ENCODE measurements at regions not wholly inside any gene's neighbourhood (a gene's known extent, or its start where the extent isn't known, plus 50 kb on each side); places are given as distances from the start of the nearest gene placed in this dataset.

DNA sequence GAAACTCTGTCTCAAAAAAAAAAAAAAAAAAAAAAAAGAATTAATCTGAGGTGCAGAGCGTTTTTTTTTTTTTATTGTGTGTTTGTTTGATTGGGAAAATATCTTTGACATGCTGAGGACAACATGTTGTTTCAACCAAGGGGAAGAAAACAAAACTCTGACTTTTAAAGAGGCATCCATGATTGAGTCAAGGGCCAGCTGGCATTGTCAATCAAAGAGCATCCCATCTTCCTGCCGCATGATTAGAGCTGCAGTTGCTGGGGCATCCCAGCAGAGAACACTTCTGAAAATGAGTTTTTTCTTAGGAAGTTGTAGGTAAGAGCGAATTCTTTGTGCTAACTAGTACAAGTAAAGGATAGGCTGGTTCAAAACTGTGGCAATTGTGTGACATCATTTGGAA, 200.9 kb upstream of the DAAM1 start:
- H2AFZ ChIP-seq (replicated peaks), result no peak overlapping the region
- H3K4me3 ChIP-seq, result no peak overlapping the region
- H3K36me3 Mint-ChIP-seq, result no peaks in the 10 kb centered on the region
- H3K27ac Mint-ChIP-seq, result no peak overlapping the region
- H3K27me3 ChIP-seq, result no peaks in the 10 kb centered on the region
- no peak for DNase-seq (ENCODE audit: low spot score)
- TF ChIP-seq EZH2phosphoT487 (IDR thresholded peaks at IDR 0.05) (no peak), EZH2 (IDR thresholded peaks at IDR 0.05) (no peak)
- TF ChIP-seq, protein P1, sequence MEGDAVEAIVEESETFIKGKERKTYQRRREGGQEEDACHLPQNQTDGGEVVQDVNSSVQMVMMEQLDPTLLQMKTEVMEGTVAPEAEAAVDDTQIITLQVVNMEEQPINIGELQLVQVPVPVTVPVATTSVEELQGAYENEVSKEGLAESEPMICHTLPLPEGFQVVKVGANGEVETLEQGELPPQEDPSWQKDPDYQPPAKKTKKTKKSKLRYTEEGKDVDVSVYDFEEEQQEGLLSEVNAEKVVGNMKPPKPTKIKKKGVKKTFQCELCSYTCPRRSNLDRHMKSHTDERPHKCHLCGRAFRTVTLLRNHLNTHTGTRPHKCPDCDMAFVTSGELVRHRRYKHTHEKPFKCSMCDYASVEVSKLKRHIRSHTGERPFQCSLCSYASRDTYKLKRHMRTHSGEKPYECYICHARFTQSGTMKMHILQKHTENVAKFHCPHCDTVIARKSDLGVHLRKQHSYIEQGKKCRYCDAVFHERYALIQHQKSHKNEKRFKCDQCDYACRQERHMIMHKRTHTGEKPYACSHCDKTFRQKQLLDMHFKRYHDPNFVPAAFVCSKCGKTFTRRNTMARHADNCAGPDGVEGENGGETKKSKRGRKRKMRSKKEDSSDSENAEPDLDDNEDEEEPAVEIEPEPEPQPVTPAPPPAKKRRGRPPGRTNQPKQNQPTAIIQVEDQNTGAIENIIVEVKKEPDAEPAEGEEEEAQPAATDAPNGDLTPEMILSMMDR (IDR thresholded peaks at IDR 0.05), result no peak
- no peak overlapping the region for H3K4me3 Mint-ChIP-seq
- no peak overlapping the region for H3K27ac ChIP-seq
- H3K36me3 ChIP-seq, result no peaks in the 10 kb centered on the region
- H3K9me3 Mint-ChIP-seq, result peaks cover 2% of the 10 kb centered on the region
- no peak overlapping the region for H3K4me2 ChIP-seq
- no peaks in the 10 kb centered on the region for H3F3A ChIP-seq (ENCODE audit: low read depth)
- no peak overlapping the region for H3K9ac ChIP-seq
- no peaks in the 10 kb centered on the region for H3K4me1 ChIP-seq
- H3K4me1 Mint-ChIP-seq, result no peaks in the 10 kb centered on the region
- no peaks in the 10 kb centered on the region for H4K20me1 ChIP-seq (ENCODE audit: low read depth)
- H3K9me3 ChIP-seq (ENCODE audit: low read depth), result no peaks in the 10 kb centered on the region
- no peaks in the 10 kb centered on the region for H3K27me3 Mint-ChIP-seq (ENCODE audit: insufficient read depth, low read depth)
- H3K79me2 ChIP-seq (ENCODE audit: low read depth), result no peaks in the 10 kb centered on the region

DNA sequence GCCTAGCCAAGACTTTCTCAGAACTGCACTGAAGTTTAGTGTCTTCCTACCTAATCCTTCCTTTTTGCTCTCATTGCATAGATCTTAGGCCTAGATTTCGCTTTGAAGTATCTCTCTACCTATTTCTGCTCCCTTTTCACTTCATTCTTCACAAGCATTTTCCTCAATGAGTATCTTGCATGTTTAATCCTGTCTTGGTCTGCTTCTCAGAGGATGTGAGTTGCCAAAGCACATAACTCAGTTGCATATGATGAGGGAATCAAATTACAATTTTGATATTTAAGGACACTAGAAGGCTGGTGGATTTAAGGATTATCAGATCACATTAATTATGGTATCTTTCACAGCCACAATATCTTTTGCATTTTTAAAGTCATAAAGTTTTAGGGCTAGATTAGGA, 195.5 kb upstream of the DAAM1 start:
- Histone ChIP-seq H3K9me3 (ENCODE audit: low read depth) (no peaks in the 10 kb centered on the region), H3K27ac (no peak overlapping the region), H3K27me3 (no peaks in the 10 kb centered on the region), H3K4me1 (no peaks in the 10 kb centered on the region), H3K79me2 (ENCODE audit: low read depth) (no peaks in the 10 kb centered on the region), H3K4me2 (no peak overlapping the region), H4K20me1 (ENCODE audit: low read depth) (no peaks in the 10 kb centered on the region), H3K36me3 (no peaks in the 10 kb centered on the region), H3F3A (ENCODE audit: low read depth) (no peaks in the 10 kb centered on the region), H3K4me3 (no peak overlapping the region), H2AFZ (replicated peaks) (no peak overlapping the region), H3K9ac (no peak overlapping the region)
- no peak overlapping the region for H3K4me3 Mint-ChIP-seq
- no peak for DNase-seq (ENCODE audit: low spot score)
- no peak overlapping the region for H3K27ac Mint-ChIP-seq
- H3K36me3 Mint-ChIP-seq, result no peaks in the 10 kb centered on the region
- H3K4me1 Mint-ChIP-seq, result no peaks in the 10 kb centered on the region
- H3K9me3 Mint-ChIP-seq, result peaks cover 2% of the 10 kb centered on the region
- H3K27me3 Mint-ChIP-seq (ENCODE audit: insufficient read depth, low read depth), result no peaks in the 10 kb centered on the region
- TF ChIP-seq EZH2 (IDR thresholded peaks at IDR 0.05) (no peak), EZH2phosphoT487 (IDR thresholded peaks at IDR 0.05) (no peak)
- TF ChIP-seq, protein P1 (IDR thresholded peaks at IDR 0.05), result no peak

DNA sequence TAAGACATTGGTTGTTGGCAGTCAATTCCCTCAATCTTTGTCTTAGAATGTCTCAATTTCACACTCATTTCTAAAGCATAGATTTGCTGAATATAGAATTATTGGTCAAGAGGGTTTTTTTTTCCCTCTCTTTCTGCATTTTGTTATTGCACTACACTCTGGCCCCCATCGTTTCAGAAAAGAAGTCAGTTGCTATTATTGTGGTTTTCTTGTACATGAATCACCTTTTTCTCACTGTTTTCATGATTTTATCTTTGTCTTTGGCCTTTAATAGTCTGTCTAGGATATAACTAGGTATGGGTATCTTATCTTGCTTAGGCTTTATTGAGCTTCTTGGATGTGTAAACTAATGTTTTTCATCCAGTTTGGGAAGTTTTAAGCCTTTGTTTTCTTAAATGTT, 194.3 kb upstream of the DAAM1 start:
- Histone ChIP-seq H3K36me3 (no peaks in the 10 kb centered on the region), H4K20me1 (ENCODE audit: low read depth) (no peaks in the 10 kb centered on the region), H3K4me3 (no peak overlapping the region), H3K4me2 (no peak overlapping the region), H3K4me1 (no peaks in the 10 kb centered on the region), H3F3A (ENCODE audit: low read depth) (no peaks in the 10 kb centered on the region), H3K9me3 (ENCODE audit: low read depth) (no peaks in the 10 kb centered on the region), H3K9ac (no peak overlapping the region), H3K27ac (no peak overlapping the region), H3K27me3 (no peaks in the 10 kb centered on the region), H3K79me2 (ENCODE audit: low read depth) (no peaks in the 10 kb centered on the region), H2AFZ (replicated peaks) (no peak overlapping the region)
- no peak overlapping the region for H3K4me3 Mint-ChIP-seq
- no peaks in the 10 kb centered on the region for H3K36me3 Mint-ChIP-seq
- TF ChIP-seq EZH2phosphoT487 (IDR thresholded peaks at IDR 0.05) (no peak), EZH2 (IDR thresholded peaks at IDR 0.05) (no peak)
- TF ChIP-seq, protein P1 (IDR thresholded peaks at IDR 0.05), result no peak
- no peak for DNase-seq (ENCODE audit: low spot score)
- no peaks in the 10 kb centered on the region for H3K27me3 Mint-ChIP-seq (ENCODE audit: insufficient read depth, low read depth)
- H3K27ac Mint-ChIP-seq, result no peak overlapping the region
- no peaks in the 10 kb centered on the region for H3K4me1 Mint-ChIP-seq
- no peaks in the 10 kb centered on the region for H3K9me3 Mint-ChIP-seq

Measured in neural progenitor cell (in vitro differentiated cells).